Stomach (tissue), 8 donors: ENCODE measurements at regions not wholly inside any gene's neighbourhood (a gene's known extent, or its start where the extent isn't known, plus 50 kb on each side); places are given as distances from the start of the nearest gene placed in this dataset.

Experiments
- DNase-seq, 2 donors: peaks; one replicate each; pipeline versions ENCODE4 v3.0.0 to v3.0.0-alpha.2; 2013 to 2019
- H3K27ac ChIP-seq, 5 donors: fragments of 200-600 bp in 4 of 5; sonication (generic) in 4 of 5; one replicate each; pipeline ENCODE4 v1.5.1; 2013 to 2019; ENCODE audit warnings: mild to moderate bottlenecking in 1 of 5, moderate library complexity in 1 of 5
- H3K27me3 ChIP-seq, 3 donors: fragments of 200-600 bp; sonication (generic); one replicate each; pipeline ENCODE4 v1.5.1; 2017 to 2019; ENCODE audit warnings: mixed run types in 1 of 3
- H3K36me3 ChIP-seq, 4 donors: fragments of 200-600 bp; sonication (generic); 1 replicate in 3 of 4; 2 replicates in 1 of 4; pipeline ENCODE4 v1.5.1; 2016 to 2019
- H3K4me1 ChIP-seq, 4 donors: fragments of 200-600 bp; sonication (generic); one replicate each; pipeline ENCODE4 v1.5.1; 2016 to 2019
- H3K4me3 ChIP-seq, 4 donors: fragments of 200-600 bp; sonication (generic) in 3 of 4; one replicate each; pipeline ENCODE4 v1.5.1; 2016 to 2019; ENCODE audit warnings: mild to moderate bottlenecking in 1 of 4
- H3K9me3 ChIP-seq, 4 donors: fragments of 200-600 bp; sonication (generic); one replicate each; pipeline ENCODE4 v1.5.1; 2016 to 2019
- CTCF ChIP-seq, 7 experiments: fragments of 450-650 bp in 4 of 7; fragments of 200-600 bp in 3 of 7; sonication (generic) in 3 of 7; IDR thresholded peaks; one replicate each; pipeline ENCODE4 v1.5.1; 2016 to 2019; ENCODE audit warnings: antibody characterized with exemption in 7 of 7, control low read depth in 2 of 7, mild to moderate bottlenecking in 1 of 7
- EP300 ChIP-seq: sonication (generic); formaldehyde crosslinking; IDR thresholded peaks from one replicate; pipeline ENCODE4 v1.6.1; 2017; ENCODE audit warnings: antibody characterized with exemption
- POLR2A ChIP-seq, 4 donors: fragments of 450-650 bp; IDR thresholded peaks; one replicate each; pipeline ENCODE4 v1.6.1; 2016; ENCODE audit warnings: antibody characterized with exemption in 4 of 4, control low read depth in 2 of 4, mild to moderate bottlenecking in 1 of 4, moderate library complexity in 1 of 4
- POLR2AphosphoS5 ChIP-seq, 3 donors: sonication (generic); formaldehyde crosslinking; IDR thresholded peaks; one replicate each; pipeline ENCODE4 v1.6.1; 2016; ENCODE audit warnings: antibody characterized with exemption in 3 of 3
- WGBS, 5 donors: extraction: QIAGEN DNeasy Blood & Tissue Kit in 3 of 5; methylation state at CpG; one replicate each; pipeline versions ENCODE4 v1.1.5 to v1.1.7; 2013 to 2018; 5-methylcytosine and 5-hydroxymethylcytosine counted together
- intact Hi-C: fragments of 100-400 bp; cut with DNase I; formaldehyde crosslinking; loops from one replicate; pipeline ENCODE4 v1.15.1; 2023; ENCODE audit warnings: low total_unique reads
- donor health status: healthy with polysubstance abuse.
- donor health status: Bipolar disorder and iron deficiency.
- donor health status: healthy.

- Histone ChIP-seq H3K4me3 (no peak overlapping the region), H3K9me3 (no peaks in the 10 kb centered on the region), H3K27me3 (peaks cover 0 to 34% (median 0%) of the 10 kb centered on the region in 3 donors), H3K36me3 (no peaks in the 10 kb centered on the region), H3K4me1 (no peaks in the 10 kb centered on the region), H3K27ac (no peak overlapping the region)
- TF ChIP-seq CTCF (IDR thresholded peaks at IDR 0.05), result no peak
- TF ChIP-seq EP300, result no peak
- TF ChIP-seq POLR2A (IDR thresholded peaks at IDR 0.05), result no peak
- no peak for TF ChIP-seq POLR2AphosphoS5 (IDR thresholded peaks at IDR 0.05)
- intact Hi-C loops, result no loop called here
- DNase-seq, result no peak
- WGBS, 5 donors, result 57 to 77% (median 73%) methylated on average over 6 to 7 of the region's 7 CpGs
These were observed 72.1 kb upstream of the ZBTB40 start for GRCh38 chr1:22379566-22379965.

- Histone ChIP-seq H3K4me3 (no peak overlapping the region), H3K27me3 (peaks cover 0 to 39% (median 0%) of the 10 kb centered on the region in 3 donors), H3K36me3 (no peaks in the 10 kb centered on the region), H3K27ac (no peak overlapping the region), H3K9me3 (no peaks in the 10 kb centered on the region), H3K4me1 (no peaks in the 10 kb centered on the region)
- intact Hi-C loops, result no loop called here
- WGBS, 5 donors, result 70 to 89% (median 79%) methylated on average over 8 to 10 of the region's 10 CpGs
- DNase-seq, result no peak
- no peak for TF ChIP-seq EP300
- TF ChIP-seq POLR2A (IDR thresholded peaks at IDR 0.05), result no peak
- TF ChIP-seq POLR2AphosphoS5 (IDR thresholded peaks at IDR 0.05), result no peak
- no peak for TF ChIP-seq CTCF (IDR thresholded peaks at IDR 0.05)
These were observed 71.4 kb upstream of the ZBTB40 start for GRCh38 chr1:22380024-22380785.

GRCh38 chr1:22383526-22384294 lies 67.9 kb upstream of the ZBTB40 start:
- intact Hi-C loops, result no loop called here
- Histone ChIP-seq H3K4me3 (no peak overlapping the region), H3K9me3 (no peaks in the 10 kb centered on the region), H3K4me1 (no peaks in the 10 kb centered on the region), H3K27me3 (peaks cover 0 to 69% (median 6%) of the 10 kb centered on the region in 3 donors), H3K27ac (no peak overlapping the region), H3K36me3 (no peaks in the 10 kb centered on the region)
- DNase-seq, result no peak
- no peak for TF ChIP-seq POLR2AphosphoS5 (IDR thresholded peaks at IDR 0.05)
- no peak for TF ChIP-seq EP300
- no peak for TF ChIP-seq POLR2A (IDR thresholded peaks at IDR 0.05)
- no peak for TF ChIP-seq CTCF (IDR thresholded peaks at IDR 0.05)
- 76 to 84% (median 79%) methylated on average over 22 of the region's 22 CpGs for WGBS, 5 donors

GRCh38 chr1:22385537-22385936 lies 66.1 kb upstream of the ZBTB40 start:
- Histone ChIP-seq H3K27ac (no peak overlapping the region), H3K4me3 (no peak overlapping the region)
- WGBS, 5 donors, result 61 to 80% (median 71%) methylated on average over 4 of the region's 4 CpGs

More at GRCh38 chr1:22385537-22385936, 66.1 kb upstream of the ZBTB40 start:
- H3K9me3 ChIP-seq, result no peaks in the 10 kb centered on the region
- H3K36me3 ChIP-seq, result no peaks in the 10 kb centered on the region
- TF ChIP-seq POLR2AphosphoS5 (IDR thresholded peaks at IDR 0.05), result no peak
- no peak for TF ChIP-seq EP300
- TF ChIP-seq CTCF (IDR thresholded peaks at IDR 0.05), result no peak
- no peak for TF ChIP-seq POLR2A (IDR thresholded peaks at IDR 0.05)
- intact Hi-C loops, result no loop called here
- peaks cover 0 to 69% (median 6%) of the 10 kb centered on the region in 3 donors for H3K27me3 ChIP-seq
- DNase-seq, result no peak
- H3K4me1 ChIP-seq, result no peaks in the 10 kb centered on the region
